ENCODE measurements at regions not wholly inside any gene's neighbourhood (a gene's known extent, or its start where the extent isn't known, plus 50 kb on each side); places are given as distances from the start of the nearest gene placed in this dataset.

- in situ Hi-C loops (cut with MboI; ENCODE audit: low sequenced_read_pairs, unreplicated experiment) = no loop called here
- no peak for DNase-seq (ENCODE audit: low spot score)
- no peak for TF ChIP-seq CTCF (IDR thresholded peaks at IDR 0.05; ENCODE audit: borderline replicate concordance, control extremely low read depth, extremely low read depth, insufficient read depth, missing control alignments)
Measured at GRCh38 chr2:142769761-142770160, 107.7 kb upstream of the KYNU start.

GRCh38 chr2:142767847-142768246 lies 109.6 kb upstream of the KYNU start:
- no peak for TF ChIP-seq CTCF (IDR thresholded peaks at IDR 0.05; ENCODE audit: borderline replicate concordance, control extremely low read depth, extremely low read depth, insufficient read depth, missing control alignments)
- in situ Hi-C loops (cut with MboI; ENCODE audit: low sequenced_read_pairs, unreplicated experiment) = no loop called here
- DNase-seq (ENCODE audit: low spot score) = no peak

GRCh38 chr2:142758973-142759372 lies 118.5 kb upstream of the KYNU start:
- in situ Hi-C loops (cut with MboI; ENCODE audit: low sequenced_read_pairs, unreplicated experiment) = no loop called here

DNA sequence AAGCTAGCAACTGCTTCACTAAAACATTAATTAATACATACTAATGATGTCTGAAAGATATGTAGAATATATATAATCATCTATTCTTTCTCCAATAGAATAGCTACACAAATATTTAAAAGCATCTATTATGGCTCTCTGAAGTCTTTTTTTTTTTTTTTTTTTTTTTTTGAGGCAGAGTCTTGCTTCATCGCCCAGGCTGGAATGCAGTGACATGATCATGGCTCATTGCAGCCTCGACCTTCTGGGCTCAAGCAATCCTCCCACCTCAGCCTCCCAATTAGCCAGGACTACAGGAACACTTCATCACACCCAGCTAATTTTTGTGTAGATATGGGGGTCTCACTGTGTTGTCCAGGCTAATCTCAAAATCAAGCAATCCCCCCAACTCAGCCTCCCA lies 120.4 kb upstream of the KYNU start:
- no peak for TF ChIP-seq CTCF (IDR thresholded peaks at IDR 0.05; ENCODE audit: borderline replicate concordance, control extremely low read depth, extremely low read depth, insufficient read depth, missing control alignments)
- in situ Hi-C loops (cut with MboI; ENCODE audit: low sequenced_read_pairs, unreplicated experiment) = no loop called here
- no peak for DNase-seq (ENCODE audit: low spot score)

More at GRCh38 chr2:142758973-142759372, 118.5 kb upstream of the KYNU start:
- DNase-seq (ENCODE audit: low spot score) = no peak
- TF ChIP-seq CTCF (IDR thresholded peaks at IDR 0.05; ENCODE audit: borderline replicate concordance, control extremely low read depth, extremely low read depth, insufficient read depth, missing control alignments) = no peak

GRCh38 chr2:142756430-142756829 lies 121.0 kb upstream of the KYNU start:
- in situ Hi-C loops (cut with MboI; ENCODE audit: low sequenced_read_pairs, unreplicated experiment) = no loop called here
- DNase-seq (ENCODE audit: low spot score) = no peak
- TF ChIP-seq CTCF (IDR thresholded peaks at IDR 0.05; ENCODE audit: borderline replicate concordance, control extremely low read depth, extremely low read depth, insufficient read depth, missing control alignments) = no peak

GRCh38 chr2:142755191-142755590 lies 122.3 kb upstream of the KYNU start:
- DNase-seq (ENCODE audit: low spot score) = no peak
- no peak for TF ChIP-seq CTCF (IDR thresholded peaks at IDR 0.05; ENCODE audit: borderline replicate concordance, control extremely low read depth, extremely low read depth, insufficient read depth, missing control alignments)
- in situ Hi-C loops (cut with MboI; ENCODE audit: low sequenced_read_pairs, unreplicated experiment) = no loop called here

- TF ChIP-seq CTCF (IDR thresholded peaks at IDR 0.05; ENCODE audit: borderline replicate concordance, control extremely low read depth, extremely low read depth, insufficient read depth, missing control alignments) = no peak
- DNase-seq (ENCODE audit: low spot score) = no peak
- in situ Hi-C loops (cut with MboI; ENCODE audit: low sequenced_read_pairs, unreplicated experiment) = no loop called here
Measured at GRCh38 chr2:142754182-142754581, 123.3 kb upstream of the KYNU start.
